NB4 (cell line): ENCODE measurements at regions not wholly inside any gene's neighbourhood (a gene's known extent, or its start where the extent isn't known, plus 50 kb on each side); places are given as distances from the start of the nearest gene placed in this dataset.
A peak's percentile ranks its signal among the peaks of the same experiment; 100 is the strongest.

Source experiments
- CTCF ChIP-seq: IDR thresholded peaks from one replicate; pipeline ENCODE4 v1.5.1; 2012; ENCODE audit warnings: low read depth, low read length
- MAX ChIP-seq: IDR thresholded peaks from 2 replicates; pipeline ENCODE4 v1.6.1; 2011; ENCODE audit warnings: low read depth, low read length

- TF ChIP-seq CTCF (peak; percentile 41), MAX (no peak)
Measured at GRCh38 chr16:66115373-66115772, 251.1 kb upstream of the CDH5 start.
